ENCODE measurements at regions not wholly inside any gene's neighbourhood (a gene's known extent, or its start where the extent isn't known, plus 50 kb on each side); places are given as distances from the start of the nearest gene placed in this dataset.

- Mint-ChIP-seq H3K27ac (no peak overlapping the region), H3K9me3 (ENCODE audit: low read depth) (no peaks in the 10 kb centered on the region), H3K4me3 (no peak overlapping the region), H3K27me3 (no peaks in the 10 kb centered on the region), H3K4me1 (no peaks in the 10 kb centered on the region), H3K36me3 (no peaks in the 10 kb centered on the region)
- CTCF ChIA-PET, result no interaction called here
- DNase-seq (no peak), ATAC-seq (no peak)
Observed at GRCh38 chr15:47570881-47571640, 146.2 kb upstream of the SEMA6D start.

DNA sequence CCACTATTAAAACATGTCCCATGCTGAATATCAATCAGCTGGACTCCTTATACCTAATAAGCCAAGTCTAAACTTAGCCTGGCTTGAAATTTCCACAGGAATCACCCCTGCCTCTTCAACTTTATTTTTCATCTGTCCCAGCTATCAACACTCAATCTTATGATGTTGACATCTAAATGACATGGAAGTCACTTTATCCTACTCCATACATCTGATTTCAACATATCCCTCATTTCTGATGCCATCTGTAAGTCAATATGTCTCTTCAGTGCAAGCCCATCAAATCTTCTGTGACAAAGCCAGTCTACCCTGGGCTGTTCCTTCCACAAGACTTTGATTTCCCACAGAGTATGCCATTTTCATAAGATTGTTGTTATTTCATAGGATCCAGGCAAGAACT is 143.6 kb upstream of the SEMA6D start:
- H3K4me3 Mint-ChIP-seq, result no peak overlapping the region
- H3K27me3 Mint-ChIP-seq, result no peaks in the 10 kb centered on the region
- no peaks in the 10 kb centered on the region for H3K9me3 Mint-ChIP-seq (ENCODE audit: low read depth)
- CTCF ChIA-PET, result no interaction called here
- no peak for DNase-seq
- H3K36me3 Mint-ChIP-seq, result no peaks in the 10 kb centered on the region
- no peak overlapping the region for H3K27ac Mint-ChIP-seq
- no peaks in the 10 kb centered on the region for H3K4me1 Mint-ChIP-seq
- no peak for ATAC-seq

GRCh38 chr15:47577000-47577399 is 140.3 kb upstream of the SEMA6D start:
- Mint-ChIP-seq H3K9me3 (ENCODE audit: low read depth) (no peaks in the 10 kb centered on the region), H3K4me1 (no peaks in the 10 kb centered on the region), H3K27ac (no peak overlapping the region), H3K27me3 (no peaks in the 10 kb centered on the region), H3K4me3 (no peak overlapping the region), H3K36me3 (no peaks in the 10 kb centered on the region)
- no peak for ATAC-seq
- no peak for DNase-seq
- CTCF ChIA-PET, result no interaction called here

GRCh38 chr15:47577461-47577860 is 139.8 kb upstream of the SEMA6D start:
- no peak for ATAC-seq
- Mint-ChIP-seq H3K27ac (no peak overlapping the region), H3K36me3 (no peaks in the 10 kb centered on the region), H3K4me1 (no peaks in the 10 kb centered on the region), H3K4me3 (no peak overlapping the region), H3K9me3 (ENCODE audit: low read depth) (no peaks in the 10 kb centered on the region), H3K27me3 (no peaks in the 10 kb centered on the region)
- no peak for DNase-seq
- CTCF ChIA-PET, result no interaction called here

DNA sequence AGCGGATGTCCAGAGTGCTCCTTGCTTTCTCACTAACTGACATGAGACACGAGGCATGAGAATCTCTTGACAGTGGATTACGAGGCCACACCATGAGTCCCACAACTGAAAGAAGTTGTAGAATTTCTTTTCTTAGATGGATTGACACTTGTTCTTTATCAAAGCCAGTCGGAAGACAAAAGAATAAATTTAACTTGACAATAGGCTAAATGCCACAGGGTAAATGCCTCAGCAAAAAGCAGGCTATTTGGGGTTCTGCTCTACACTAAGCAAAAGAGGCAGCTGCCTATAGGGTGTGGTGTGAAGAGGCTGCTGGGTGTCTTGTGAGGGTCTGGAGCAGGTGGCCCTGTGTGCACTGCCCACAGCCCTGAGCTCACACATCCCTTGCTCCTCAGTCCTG is 135.1 kb upstream of the SEMA6D start:
- no peak for ATAC-seq
- CTCF ChIA-PET, result no interaction called here
- H3K36me3 Mint-ChIP-seq, result no peaks in the 10 kb centered on the region
- DNase-seq, result no peak
- no peak overlapping the region for H3K27ac Mint-ChIP-seq
- H3K9me3 Mint-ChIP-seq (ENCODE audit: low read depth), result no peaks in the 10 kb centered on the region
- H3K4me1 Mint-ChIP-seq, result no peaks in the 10 kb centered on the region
- no peak overlapping the region for H3K4me3 Mint-ChIP-seq
- no peaks in the 10 kb centered on the region for H3K27me3 Mint-ChIP-seq

DNA sequence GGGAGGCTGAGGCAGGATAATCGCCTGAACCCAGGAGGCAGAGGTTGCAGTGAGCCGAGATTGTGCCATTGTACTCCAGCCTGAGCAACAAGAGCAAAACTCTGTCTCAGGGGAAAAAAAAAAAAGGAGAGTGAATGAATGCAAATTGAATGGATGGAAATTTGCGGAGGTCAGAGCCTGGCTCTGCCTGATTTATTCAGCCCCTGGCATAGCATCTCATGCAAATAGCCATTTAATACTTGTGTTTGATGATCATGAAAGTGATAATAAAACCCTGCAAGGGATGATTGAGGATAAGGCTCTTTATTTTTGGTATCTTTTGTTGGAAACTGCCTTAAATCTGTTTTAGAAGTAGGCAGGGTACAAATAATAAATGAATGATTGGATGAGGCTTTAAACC is 133.0 kb upstream of the SEMA6D start:
- Mint-ChIP-seq H3K27ac (no peak overlapping the region), H3K4me3 (no peak overlapping the region), H3K9me3 (ENCODE audit: low read depth) (no peaks in the 10 kb centered on the region), H3K36me3 (no peaks in the 10 kb centered on the region), H3K27me3 (no peaks in the 10 kb centered on the region), H3K4me1 (no peaks in the 10 kb centered on the region)
- DNase-seq, result no peak
- no peak for ATAC-seq
- CTCF ChIA-PET, result no interaction called here

DNA sequence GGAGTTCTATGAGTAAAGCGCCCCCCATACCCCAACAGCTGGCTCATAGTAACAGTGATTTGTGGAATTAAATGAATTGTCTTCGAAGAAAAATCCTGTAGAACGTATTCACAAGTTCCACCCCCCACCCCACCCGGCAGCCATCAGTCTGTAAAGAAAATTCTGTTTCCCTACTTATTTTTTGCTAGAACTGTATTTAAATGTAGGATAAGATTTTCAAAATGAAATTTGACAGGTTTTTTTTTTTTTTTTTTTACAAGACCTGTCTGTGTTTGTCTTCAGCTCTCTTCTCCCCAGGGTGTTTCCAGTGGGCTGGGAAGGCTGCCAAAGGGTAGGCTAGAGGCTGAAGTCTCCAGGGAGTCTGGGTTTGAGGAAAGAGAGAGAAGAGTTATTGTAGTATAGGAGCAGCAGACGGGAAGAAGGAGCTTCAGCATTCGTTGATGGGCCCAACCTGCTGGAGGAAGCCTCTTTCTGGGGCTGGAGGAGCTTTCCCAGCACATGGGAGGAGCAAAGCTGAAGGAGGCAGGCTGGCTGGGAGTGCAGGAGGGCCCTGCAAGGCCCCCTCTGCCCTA is 130.6 kb upstream of the SEMA6D start:
- DNase-seq (no peak), ATAC-seq (no peak)
- CTCF ChIA-PET, result no interaction called here
- Mint-ChIP-seq H3K36me3 (no peaks in the 10 kb centered on the region), H3K27me3 (no peaks in the 10 kb centered on the region), H3K27ac (no peak overlapping the region), H3K4me1 (no peaks in the 10 kb centered on the region), H3K4me3 (no peak overlapping the region), H3K9me3 (ENCODE audit: low read depth) (peaks cover 2% of the 10 kb centered on the region)

GRCh38 chr15:47587940-47588802 is 129.1 kb upstream of the SEMA6D start:
- no peak overlapping the region for H3K27ac Mint-ChIP-seq
- H3K4me1 Mint-ChIP-seq, result no peaks in the 10 kb centered on the region
- no peaks in the 10 kb centered on the region for H3K27me3 Mint-ChIP-seq
- DNase-seq, result no peak
- peaks cover 2% of the 10 kb centered on the region for H3K9me3 Mint-ChIP-seq (ENCODE audit: low read depth)
- H3K4me3 Mint-ChIP-seq, result no peak overlapping the region
- no peaks in the 10 kb centered on the region for H3K36me3 Mint-ChIP-seq
- ATAC-seq, result no peak
- CTCF ChIA-PET, result no interaction called here

GRCh38 chr15:47588958-47589357 is 128.3 kb upstream of the SEMA6D start:
- peaks cover 2% of the 10 kb centered on the region for H3K9me3 Mint-ChIP-seq (ENCODE audit: low read depth)
- H3K4me3 Mint-ChIP-seq, result no peak overlapping the region
- H3K36me3 Mint-ChIP-seq, result no peaks in the 10 kb centered on the region
- ATAC-seq (no peak), DNase-seq (no peak)
- no peaks in the 10 kb centered on the region for H3K27me3 Mint-ChIP-seq
- H3K27ac Mint-ChIP-seq, result no peak overlapping the region
- CTCF ChIA-PET, result no interaction called here
- no peaks in the 10 kb centered on the region for H3K4me1 Mint-ChIP-seq

DNA sequence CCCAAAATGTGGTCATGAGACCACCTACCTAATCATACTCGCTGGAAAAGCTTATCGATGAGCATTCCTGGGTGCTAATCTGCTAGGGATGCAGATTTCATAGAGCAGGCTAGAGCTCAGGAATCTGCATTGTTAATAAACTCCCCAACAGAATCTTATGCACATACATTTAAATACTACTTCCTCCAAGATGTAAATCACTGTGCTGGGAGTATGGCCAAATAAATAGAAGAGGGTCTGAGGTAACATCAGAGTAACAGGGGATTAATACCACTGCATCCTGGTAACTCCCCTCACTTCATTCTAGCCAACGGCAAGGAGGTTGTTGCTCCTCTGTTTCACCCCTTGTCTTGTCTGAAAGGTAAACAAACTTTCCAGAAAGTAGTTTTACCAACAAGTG is 118.3 kb upstream of the SEMA6D start:
- H3K36me3 Mint-ChIP-seq, result no peaks in the 10 kb centered on the region
- CTCF ChIA-PET, result no interaction called here
- H3K4me3 Mint-ChIP-seq, result no peak overlapping the region
- ATAC-seq, result no peak
- peaks cover 3% of the 10 kb centered on the region for H3K9me3 Mint-ChIP-seq (ENCODE audit: low read depth)
- no peaks in the 10 kb centered on the region for H3K27me3 Mint-ChIP-seq
- no peaks in the 10 kb centered on the region for H3K4me1 Mint-ChIP-seq
- no peak overlapping the region for H3K27ac Mint-ChIP-seq
- DNase-seq, result no peak

DNA sequence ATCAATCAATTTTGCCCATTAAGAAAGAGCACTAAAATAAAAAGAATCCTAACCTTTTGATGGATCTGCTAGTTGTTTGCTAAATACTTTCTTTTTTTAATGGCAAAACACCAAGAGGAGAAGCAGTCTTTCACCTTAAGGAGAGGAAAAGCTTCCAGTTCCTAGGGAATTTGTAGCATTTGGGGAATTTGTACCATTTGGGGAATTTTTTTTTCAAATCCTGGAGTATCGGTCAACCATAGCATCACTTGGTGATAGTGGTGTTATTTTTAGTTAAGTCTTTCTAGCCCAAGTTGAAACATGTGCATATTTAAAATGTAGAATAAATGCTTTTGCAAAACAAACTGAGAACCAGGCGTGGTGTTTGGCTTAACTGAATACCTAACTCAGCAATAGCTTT is 117.5 kb upstream of the SEMA6D start:
- DNase-seq, result no peak
- H3K27me3 Mint-ChIP-seq, result no peaks in the 10 kb centered on the region
- no peak overlapping the region for H3K27ac Mint-ChIP-seq
- H3K36me3 Mint-ChIP-seq, result no peaks in the 10 kb centered on the region
- ATAC-seq, result no peak
- CTCF ChIA-PET, result no interaction called here
- no peaks in the 10 kb centered on the region for H3K4me1 Mint-ChIP-seq
- peaks cover 3% of the 10 kb centered on the region for H3K9me3 Mint-ChIP-seq (ENCODE audit: low read depth)
- no peak overlapping the region for H3K4me3 Mint-ChIP-seq

- H3K27me3 Mint-ChIP-seq, result no peaks in the 10 kb centered on the region
- peaks cover 3% of the 10 kb centered on the region for H3K9me3 Mint-ChIP-seq (ENCODE audit: low read depth)
- no peak overlapping the region for H3K27ac Mint-ChIP-seq
- no peaks in the 10 kb centered on the region for H3K36me3 Mint-ChIP-seq
- CTCF ChIA-PET, result no interaction called here
- DNase-seq (no peak), ATAC-seq (no peak)
- no peaks in the 10 kb centered on the region for H3K4me1 Mint-ChIP-seq
- H3K4me3 Mint-ChIP-seq, result no peak overlapping the region
Observed at GRCh38 chr15:47602121-47602520, 115.2 kb upstream of the SEMA6D start.

GRCh38 chr15:47603026-47603425 is 114.3 kb upstream of the SEMA6D start:
- Mint-ChIP-seq H3K36me3 (no peaks in the 10 kb centered on the region), H3K9me3 (ENCODE audit: low read depth) (peaks cover 3% of the 10 kb centered on the region), H3K27me3 (no peaks in the 10 kb centered on the region), H3K4me3 (no peak overlapping the region), H3K27ac (no peak overlapping the region), H3K4me1 (no peaks in the 10 kb centered on the region)
- DNase-seq (no peak), ATAC-seq (no peak)
- CTCF ChIA-PET, result no interaction called here

GRCh38 chr15:47607695-47608094 is 109.6 kb upstream of the SEMA6D start:
- no peak overlapping the region for H3K27ac Mint-ChIP-seq
- CTCF ChIA-PET, result no interaction called here
- no peak overlapping the region for H3K4me3 Mint-ChIP-seq
- H3K4me1 Mint-ChIP-seq, result no peaks in the 10 kb centered on the region
- DNase-seq (no peak), ATAC-seq (no peak)
- no peaks in the 10 kb centered on the region for H3K27me3 Mint-ChIP-seq
- no peaks in the 10 kb centered on the region for H3K36me3 Mint-ChIP-seq
- peaks cover 3% of the 10 kb centered on the region for H3K9me3 Mint-ChIP-seq (ENCODE audit: low read depth)

All from activated CD8-positive, alpha-beta memory T cell treated with anti-CD3 and anti-CD28 coated beads, Interleukin-2, amount 10 ng/mL, durations not matched to agents 7 days and 5 days (primary cell).